ENCODE measurements at regions not wholly inside any gene's neighbourhood (a gene's known extent, or its start where the extent isn't known, plus 50 kb on each side); places are given as distances from the start of the nearest gene placed in this dataset.
A peak's percentile ranks its signal among the peaks of the same experiment; 100 is the strongest.

GRCh38 chr13:97878431-97879375 is 74.8 kb upstream of the IPO5 start:
- DNase-seq (ENCODE audit: low read depth), result no peak
- no peak overlapping the region for H3K4me3 ChIP-seq (ENCODE audit: control insufficient read depth, low read depth, low read length)
- no peak for TF ChIP-seq CTCF (conservative IDR thresholded peaks at IDR 0.05; ENCODE audit: control insufficient read depth, insufficient read depth, low read depth, low read length)

GRCh38 chr13:97879646-97880310 is 73.7 kb upstream of the IPO5 start:
- TF ChIP-seq CTCF (conservative IDR thresholded peaks at IDR 0.05; ENCODE audit: control insufficient read depth, insufficient read depth, low read depth, low read length), result no peak
- H3K4me3 ChIP-seq (ENCODE audit: control insufficient read depth, low read depth, low read length), result no peak overlapping the region
- DNase-seq (ENCODE audit: low read depth), result peak; percentile 84

GRCh38 chr13:97880311-97880675 is 73.2 kb upstream of the IPO5 start:
- H3K4me3 ChIP-seq (ENCODE audit: control insufficient read depth, low read depth, low read length), result no peak overlapping the region
- no peak for DNase-seq (ENCODE audit: low read depth)
- TF ChIP-seq CTCF (conservative IDR thresholded peaks at IDR 0.05; ENCODE audit: control insufficient read depth, insufficient read depth, low read depth, low read length), result no peak

DNA sequence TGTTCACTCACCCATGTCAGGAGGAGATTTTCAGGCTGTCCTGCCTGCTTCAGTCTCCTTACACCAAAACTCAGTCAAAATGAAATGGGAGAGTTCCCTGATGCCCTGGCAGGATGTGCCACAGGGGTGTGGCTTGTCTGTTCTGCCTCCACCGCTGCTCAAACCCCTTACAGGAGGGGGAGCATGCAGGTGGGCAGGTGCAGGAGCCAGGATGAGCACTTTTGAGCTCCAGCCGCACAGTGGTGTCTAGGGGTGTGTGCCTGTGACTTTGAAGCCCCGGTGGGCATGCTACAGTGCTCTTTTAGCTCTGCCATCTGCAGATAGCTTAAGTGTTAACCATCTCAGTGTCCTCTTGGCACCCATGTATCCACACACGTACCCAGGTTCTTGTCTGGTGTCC is 71.9 kb upstream of the IPO5 start:
- TF ChIP-seq CTCF (conservative IDR thresholded peaks at IDR 0.05; ENCODE audit: control insufficient read depth, insufficient read depth, low read depth, low read length), result no peak
- H3K4me3 ChIP-seq (ENCODE audit: control insufficient read depth, low read depth, low read length), result no peak overlapping the region
- DNase-seq (ENCODE audit: low read depth), result no peak

DNA sequence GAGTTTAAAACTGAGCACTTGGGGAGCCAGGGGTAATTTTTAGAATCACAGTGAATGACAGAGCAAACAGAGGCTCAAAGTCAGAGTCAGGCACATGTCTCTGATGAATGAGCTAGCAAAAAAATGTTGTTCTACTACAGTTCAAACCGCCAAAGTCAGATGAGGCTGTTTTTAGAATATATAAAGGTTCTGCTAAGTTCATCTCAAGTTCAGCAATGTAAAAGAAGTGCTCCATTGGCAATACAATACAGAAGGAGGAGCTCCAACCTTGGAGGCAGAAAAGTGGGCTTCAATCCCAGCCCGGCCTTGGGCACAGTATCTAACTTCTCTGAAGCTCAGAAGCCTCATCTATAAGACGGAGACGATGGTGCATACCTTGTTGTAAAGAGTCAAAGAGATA is 70.1 kb upstream of the IPO5 start:
- TF ChIP-seq CTCF (conservative IDR thresholded peaks at IDR 0.05; ENCODE audit: control insufficient read depth, insufficient read depth, low read depth, low read length), result no peak
- no peak overlapping the region for H3K4me3 ChIP-seq (ENCODE audit: control insufficient read depth, low read depth, low read length)
- no peak for DNase-seq (ENCODE audit: low read depth)

GRCh38 chr13:97884707-97885468 is 68.6 kb upstream of the IPO5 start:
- no peak for TF ChIP-seq CTCF (conservative IDR thresholded peaks at IDR 0.05; ENCODE audit: control insufficient read depth, insufficient read depth, low read depth, low read length)
- no peak overlapping the region for H3K4me3 ChIP-seq (ENCODE audit: control insufficient read depth, low read depth, low read length)
- DNase-seq (ENCODE audit: low read depth), result no peak
